ENCODE measurements at regions not wholly inside any gene's neighbourhood (a gene's known extent, or its start where the extent isn't known, plus 50 kb on each side); places are given as distances from the start of the nearest gene placed in this dataset.

- DNase-seq (ENCODE audit: low read depth): no peak
These were observed 1591.4 kb downstream of the PLA2G4A start for GRCh38 chr1:188420177-188420576.

- no peak for DNase-seq (ENCODE audit: low read depth)
These were observed 1594.3 kb downstream of the PLA2G4A start for GRCh38 chr1:188423073-188423472.

- DNase-seq (ENCODE audit: low read depth): no peak
These were observed 1595.4 kb downstream of the PLA2G4A start for GRCh38 chr1:188424176-188424575.

GRCh38 chr1:188425687-188426086 lies 1596.9 kb downstream of the PLA2G4A start:
- no peak for DNase-seq (ENCODE audit: low read depth)

GRCh38 chr1:188426561-188426960 lies 1597.8 kb downstream of the PLA2G4A start:
- DNase-seq (ENCODE audit: low read depth): no peak

GRCh38 chr1:188427642-188428041 lies 1598.9 kb downstream of the PLA2G4A start:
- no peak for DNase-seq (ENCODE audit: low read depth)

- DNase-seq (ENCODE audit: low read depth): no peak
These were observed 1600.6 kb downstream of the PLA2G4A start for GRCh38 chr1:188429386-188429785.

GRCh38 chr1:188432427-188432826 lies 1603.7 kb downstream of the PLA2G4A start:
- DNase-seq (ENCODE audit: low read depth): no peak

GRCh38 chr1:188433425-188433824 lies 1604.7 kb downstream of the PLA2G4A start:
- no peak for DNase-seq (ENCODE audit: low read depth)

- no peak for DNase-seq (ENCODE audit: low read depth)
These were observed 1615.8 kb downstream of the PLA2G4A start for GRCh38 chr1:188444526-188444925.

GRCh38 chr1:188462837-188463236 lies 1634.1 kb downstream of the PLA2G4A start:
- no peak for DNase-seq (ENCODE audit: low read depth)

GRCh38 chr1:188463919-188464318 lies 1635.2 kb downstream of the PLA2G4A start:
- no peak for DNase-seq (ENCODE audit: low read depth)

GRCh38 chr1:188466539-188466938 lies 1637.8 kb downstream of the PLA2G4A start:
- DNase-seq (ENCODE audit: low read depth): no peak

- no peak for DNase-seq (ENCODE audit: low read depth)
These were observed 1647.9 kb downstream of the PLA2G4A start for GRCh38 chr1:188476606-188477005.

- DNase-seq (ENCODE audit: low read depth): no peak
These were observed 1660.8 kb downstream of the PLA2G4A start for GRCh38 chr1:188489336-188490112.

- no peak for DNase-seq (ENCODE audit: low read depth)
These were observed 1667.8 kb downstream of the PLA2G4A start for GRCh38 chr1:188496506-188496905.

GRCh38 chr1:188497020-188497419 lies 1668.3 kb downstream of the PLA2G4A start:
- no peak for DNase-seq (ENCODE audit: low read depth)

- DNase-seq (ENCODE audit: low read depth): no peak
These were observed 1670.9 kb downstream of the PLA2G4A start for GRCh38 chr1:188499690-188500089.

- DNase-seq (ENCODE audit: low read depth): no peak
These were observed 1686.2 kb downstream of the PLA2G4A start for GRCh38 chr1:188514917-188515316.

GRCh38 chr1:188517139-188517538 lies 1688.4 kb downstream of the PLA2G4A start:
- DNase-seq (ENCODE audit: low read depth): no peak

- DNase-seq (ENCODE audit: low read depth): no peak
These were observed 1722.4 kb downstream of the PLA2G4A start for GRCh38 chr1:188551176-188551575.

GRCh38 chr1:188557053-188557452 lies 1728.3 kb downstream of the PLA2G4A start:
- DNase-seq (ENCODE audit: low read depth): no peak

GRCh38 chr1:188582911-188583532 lies 1754.3 kb downstream of the PLA2G4A start:
- DNase-seq (ENCODE audit: low read depth): no peak

GRCh38 chr1:188584119-188584518 lies 1755.4 kb downstream of the PLA2G4A start:
- DNase-seq (ENCODE audit: low read depth): no peak

Measured in GM04504 (cell line).